ENCODE measurements at regions not wholly inside any gene's neighbourhood (a gene's known extent, or its start where the extent isn't known, plus 50 kb on each side); places are given as distances from the start of the nearest gene placed in this dataset.
A peak's percentile ranks its signal among the peaks of the same experiment; 100 is the strongest.
"Not testable (repeated sequence)": the region's sequence is repeated elsewhere in the genome, so short reads cannot be mapped to it uniquely, and the experiment has no call there.

GRCh38 chr6:144957236-144957937 is 672.3 kb downstream of the UTRN start:
- no peak for DNase-seq (ENCODE audit: low spot score in 2 of 2, unreplicated experiment in 2 of 2)
- no peak overlapping the region for H3K4me3 Mint-ChIP-seq
- no peaks in the 10 kb centered on the region for H3K4me1 Mint-ChIP-seq
- no peak for TF ChIP-seq CTCF (IDR thresholded peaks at IDR 0.05; ENCODE audit: unreplicated experiment)
- H3K9me3 Mint-ChIP-seq, result no peaks in the 10 kb centered on the region
- no peaks in the 10 kb centered on the region for H3K27me3 Mint-ChIP-seq (ENCODE audit: low read depth)
- no peak overlapping the region for H3K27ac Mint-ChIP-seq
- no peaks in the 10 kb centered on the region for H3K36me3 Mint-ChIP-seq

DNA sequence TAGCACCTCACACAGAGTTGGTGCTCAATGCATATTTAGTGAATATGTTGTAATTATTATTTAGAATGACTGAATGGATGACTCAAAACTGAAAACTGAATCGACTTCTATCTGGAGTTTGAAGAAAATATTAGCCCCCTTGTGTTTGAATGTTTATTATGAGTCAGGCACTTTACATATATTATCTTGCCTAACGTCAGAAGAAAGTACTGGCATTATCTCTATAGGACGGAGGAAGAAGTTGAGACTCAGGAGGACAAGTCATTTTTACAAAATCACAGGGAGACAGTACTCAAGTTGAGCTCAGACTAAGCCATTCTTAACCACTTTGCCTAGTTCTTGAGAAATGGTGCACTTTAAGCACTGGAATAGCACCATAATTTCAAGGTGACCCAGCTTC is 684.0 kb downstream of the UTRN start:
- H3K4me3 Mint-ChIP-seq, result no peak overlapping the region
- no peaks in the 10 kb centered on the region for H3K36me3 Mint-ChIP-seq
- no peak overlapping the region for H3K27ac Mint-ChIP-seq
- no peaks in the 10 kb centered on the region for H3K4me1 Mint-ChIP-seq
- no peak for TF ChIP-seq CTCF (IDR thresholded peaks at IDR 0.05; ENCODE audit: unreplicated experiment)
- DNase-seq (ENCODE audit: low spot score in 2 of 2, unreplicated experiment in 2 of 2), result no peak
- H3K9me3 Mint-ChIP-seq, result peaks cover 11% of the 10 kb centered on the region
- no peaks in the 10 kb centered on the region for H3K27me3 Mint-ChIP-seq (ENCODE audit: low read depth)

DNA sequence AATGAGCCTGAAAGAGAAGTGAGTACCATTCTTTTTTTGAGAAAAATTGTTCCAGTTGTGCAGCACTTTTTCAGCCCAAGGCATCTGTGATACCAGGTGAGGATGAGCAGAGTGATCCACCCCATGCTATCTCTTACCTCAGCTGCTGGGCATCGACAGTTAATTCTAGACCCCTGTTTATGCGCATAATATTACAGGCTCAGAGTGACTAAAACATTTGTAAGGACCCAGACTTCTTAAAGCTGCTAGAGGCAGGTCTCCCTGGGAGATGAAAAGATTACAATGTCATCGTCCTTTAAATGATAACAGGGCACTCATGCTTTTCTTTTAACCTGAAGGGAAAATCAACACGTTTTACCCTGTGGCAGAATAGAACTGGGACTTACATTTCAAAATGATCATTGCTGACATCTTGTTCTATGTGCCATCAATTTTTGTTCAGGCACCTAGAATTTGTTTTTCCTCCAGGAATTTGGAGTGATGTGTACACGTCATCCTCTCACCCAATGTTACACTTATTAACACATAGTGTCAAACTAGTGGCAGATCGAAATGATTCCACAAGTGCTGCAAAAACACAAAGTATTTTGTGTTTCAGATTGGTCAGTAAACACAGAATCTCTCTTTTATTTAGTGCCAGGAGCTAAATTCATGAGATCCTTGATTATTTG is 684.6 kb downstream of the UTRN start:
- no peaks in the 10 kb centered on the region for H3K4me1 Mint-ChIP-seq
- peaks cover 3% of the 10 kb centered on the region for H3K36me3 Mint-ChIP-seq

GRCh38 chr6:144977250-144977864 is 692.2 kb downstream of the UTRN start:
- H3K27me3 Mint-ChIP-seq (ENCODE audit: low read depth), result not testable (repeated sequence)

More for the DNA sequence above, 684.6 kb downstream of the UTRN start:
- DNase-seq (ENCODE audit: low spot score in 2 of 2, unreplicated experiment in 2 of 2), result no peak
- Mint-ChIP-seq H3K4me3 (no peak overlapping the region), H3K27ac (no peak overlapping the region), H3K9me3 (peaks cover 17% of the 10 kb centered on the region), H3K27me3 (ENCODE audit: low read depth) (no peaks in the 10 kb centered on the region)
- TF ChIP-seq CTCF (IDR thresholded peaks at IDR 0.05; ENCODE audit: unreplicated experiment), result no peak

GRCh38 chr6:144978208-144978607 is 693.1 kb downstream of the UTRN start:
- Mint-ChIP-seq H3K4me1 (peaks cover 13% of the 10 kb centered on the region), H3K4me3 (no peak overlapping the region), H3K9me3 (peaks cover 50% of the 10 kb centered on the region), H3K36me3 (peaks cover 5% of the 10 kb centered on the region), H3K27me3 (ENCODE audit: low read depth) (no peaks in the 10 kb centered on the region), H3K27ac (no peak overlapping the region)
- no peak for DNase-seq (ENCODE audit: low spot score in 2 of 2, unreplicated experiment in 2 of 2)
- no peak for TF ChIP-seq CTCF (IDR thresholded peaks at IDR 0.05; ENCODE audit: unreplicated experiment)

More at GRCh38 chr6:144977250-144977864, 692.2 kb downstream of the UTRN start:
- Mint-ChIP-seq H3K9me3 (peaks cover 44% of the 10 kb centered on the region), H3K4me1 (peaks cover 13% of the 10 kb centered on the region)
- DNase-seq (ENCODE audit: low spot score in 2 of 2, unreplicated experiment in 2 of 2), result peak in 1 of 2 experiments; percentile 40
- H3K36me3 Mint-ChIP-seq, H3K27ac Mint-ChIP-seq, H3K4me3 Mint-ChIP-seq: not testable (repeated sequence)

GRCh38 chr6:144986271-144986670 is 701.1 kb downstream of the UTRN start:
- no peak for TF ChIP-seq CTCF (IDR thresholded peaks at IDR 0.05; ENCODE audit: unreplicated experiment)
- peaks cover 4% of the 10 kb centered on the region for H3K36me3 Mint-ChIP-seq
- DNase-seq (ENCODE audit: low spot score in 2 of 2, unreplicated experiment in 2 of 2), result no peak
- peaks cover 3% of the 10 kb centered on the region for H3K4me1 Mint-ChIP-seq
- H3K4me3 Mint-ChIP-seq, result no peak overlapping the region
- H3K9me3 Mint-ChIP-seq, result peaks cover 36% of the 10 kb centered on the region
- no peaks in the 10 kb centered on the region for H3K27me3 Mint-ChIP-seq (ENCODE audit: low read depth)
- H3K27ac Mint-ChIP-seq, result no peak overlapping the region
